ENCODE measurements at regions not wholly inside any gene's neighbourhood (a gene's known extent, or its start where the extent isn't known, plus 50 kb on each side); places are given as distances from the start of the nearest gene placed in this dataset.
A peak's percentile ranks its signal among the peaks of the same experiment; 100 is the strongest.
"Not testable (repeated sequence)": the region's sequence is repeated elsewhere in the genome, so short reads cannot be mapped to it uniquely, and the experiment has no call there.

- not testable (repeated sequence) for DNase-seq
Observed at GRCh38 chr9:62655705-62656104, 1465.9 kb downstream of the SPATA31A7 start.

- not testable (repeated sequence) for DNase-seq
Observed at GRCh38 chr9:62662733-62663507, 1473.1 kb downstream of the SPATA31A7 start.

GRCh38 chr9:62663512-62663911, 1473.7 kb downstream of the SPATA31A7 start:
- DNase-seq: not testable (repeated sequence)

GRCh38 chr9:62667137-62667824, 1477.4 kb downstream of the SPATA31A7 start:
- DNase-seq: not testable (repeated sequence)

GRCh38 chr9:62677016-62677415, 1487.2 kb downstream of the SPATA31A7 start:
- not testable (repeated sequence) for DNase-seq

- DNase-seq: not testable (repeated sequence)
Observed at GRCh38 chr9:62678336-62678735, 1488.5 kb downstream of the SPATA31A7 start.

GRCh38 chr9:62679020-62679419, 1489.2 kb downstream of the SPATA31A7 start:
- not testable (repeated sequence) for DNase-seq

- DNase-seq: not testable (repeated sequence)
Observed at GRCh38 chr9:62684833-62685647, 1495.2 kb downstream of the SPATA31A7 start.

GRCh38 chr9:62686313-62686712, 1496.5 kb downstream of the SPATA31A7 start:
- DNase-seq: not testable (repeated sequence)

- DNase-seq: not testable (repeated sequence)
Observed at GRCh38 chr9:62693019-62693418, 1503.2 kb downstream of the SPATA31A7 start.

GRCh38 chr9:62711317-62711716, 1521.5 kb downstream of the SPATA31A7 start:
- not testable (repeated sequence) for DNase-seq

- DNase-seq: not testable (repeated sequence)
Observed at GRCh38 chr9:62725580-62725979, 1535.7 kb downstream of the SPATA31A7 start.

- peak; percentile 1 for DNase-seq
Observed at GRCh38 chr9:62730229-62731000, 1540.6 kb downstream of the SPATA31A7 start.

GRCh38 chr9:62731015-62731414, 1541.2 kb downstream of the SPATA31A7 start:
- not testable (repeated sequence) for DNase-seq

GRCh38 chr9:62737004-62737606, 1547.3 kb downstream of the SPATA31A7 start:
- not testable (repeated sequence) for DNase-seq

GRCh38 chr9:62737915-62738314, 1548.1 kb downstream of the SPATA31A7 start:
- not testable (repeated sequence) for DNase-seq

GRCh38 chr9:62745774-62746529, 1556.1 kb downstream of the SPATA31A7 start:
- not testable (repeated sequence) for DNase-seq

Data from activated CD4-positive, alpha-beta T cell treated with anti-CD3 and anti-CD28 coated beads, Interleukin-10, Interleukin-2, amounts not matched to agents 100 ng/mL and 50 ng/mL, durations not matched to agents 16 hours and 8 hours (primary cell).